ENCODE measurements at regions not wholly inside any gene's neighbourhood (a gene's known extent, or its start where the extent isn't known, plus 50 kb on each side); places are given as distances from the start of the nearest gene placed in this dataset.

DNA sequence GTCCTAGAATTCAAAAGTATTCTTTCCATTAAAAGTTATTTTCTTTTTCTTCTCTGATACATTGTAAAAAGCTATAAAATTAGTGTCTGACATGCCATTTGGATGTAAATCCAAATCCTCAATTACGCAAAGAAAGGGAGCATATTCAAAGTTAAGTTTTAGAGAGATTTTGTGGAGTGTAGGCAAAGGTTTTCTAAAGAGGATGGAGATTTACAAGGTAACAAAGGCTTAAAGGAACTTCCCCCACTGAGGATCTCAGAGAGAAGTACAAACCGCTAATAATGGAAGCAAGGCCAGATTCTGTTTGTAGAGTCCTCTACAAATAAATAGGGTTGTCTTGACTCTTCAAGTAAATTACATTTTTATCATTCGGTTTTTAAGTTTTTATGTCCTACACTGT lies 91.0 kb upstream of the MAPK10 start:
- CTCF ChIA-PET = no interaction called here
- peaks cover 14% of the 10 kb centered on the region for H3F3A ChIP-seq (ENCODE audit: insufficient read depth, low read depth)
- no peaks in the 10 kb centered on the region for H3K27me3 ChIP-seq (ENCODE audit: insufficient read depth, low read depth)
- no peaks in the 10 kb centered on the region for H3K79me2 ChIP-seq (ENCODE audit: low read depth)
- peaks cover 42% of the 10 kb centered on the region for H3K4me1 ChIP-seq (replicated peaks; ENCODE audit: insufficient read depth)
- TF ChIP-seq CTCF (conservative IDR thresholded peaks at IDR 0.05) (no peak), EZH2 (IDR thresholded peaks at IDR 0.05; ENCODE audit: low read depth) (no peak)
- DNase-seq = no peak
- H3K4me3 ChIP-seq = no peak overlapping the region
- H3K36me3 ChIP-seq (ENCODE audit: low read depth) = no peaks in the 10 kb centered on the region
- H3K9me2 ChIP-seq (ENCODE audit: insufficient read depth) = no peaks in the 10 kb centered on the region
- no peak overlapping the region for H2AFZ ChIP-seq
- no peaks in the 10 kb centered on the region for H3K9me3 ChIP-seq (ENCODE audit: insufficient read depth, low read depth)
- BruUV-seq (replicated peaks) = no TSS peak
- peak overlapping the region; percentile 78; the same call in 1 of the 2 replicates for H3K27ac ChIP-seq
- POLR2A ChIA-PET (ENCODE audit: unreplicated experiment) = no interaction called here
- no peaks in the 10 kb centered on the region for H4K20me1 ChIP-seq (ENCODE audit: insufficient read depth)
- intact Hi-C loops (cut with micrococcal nuclease; ENCODE audit: unreplicated experiment) = no loop called here
- peak overlapping the region; percentile 75 for H3K4me2 ChIP-seq

DNA sequence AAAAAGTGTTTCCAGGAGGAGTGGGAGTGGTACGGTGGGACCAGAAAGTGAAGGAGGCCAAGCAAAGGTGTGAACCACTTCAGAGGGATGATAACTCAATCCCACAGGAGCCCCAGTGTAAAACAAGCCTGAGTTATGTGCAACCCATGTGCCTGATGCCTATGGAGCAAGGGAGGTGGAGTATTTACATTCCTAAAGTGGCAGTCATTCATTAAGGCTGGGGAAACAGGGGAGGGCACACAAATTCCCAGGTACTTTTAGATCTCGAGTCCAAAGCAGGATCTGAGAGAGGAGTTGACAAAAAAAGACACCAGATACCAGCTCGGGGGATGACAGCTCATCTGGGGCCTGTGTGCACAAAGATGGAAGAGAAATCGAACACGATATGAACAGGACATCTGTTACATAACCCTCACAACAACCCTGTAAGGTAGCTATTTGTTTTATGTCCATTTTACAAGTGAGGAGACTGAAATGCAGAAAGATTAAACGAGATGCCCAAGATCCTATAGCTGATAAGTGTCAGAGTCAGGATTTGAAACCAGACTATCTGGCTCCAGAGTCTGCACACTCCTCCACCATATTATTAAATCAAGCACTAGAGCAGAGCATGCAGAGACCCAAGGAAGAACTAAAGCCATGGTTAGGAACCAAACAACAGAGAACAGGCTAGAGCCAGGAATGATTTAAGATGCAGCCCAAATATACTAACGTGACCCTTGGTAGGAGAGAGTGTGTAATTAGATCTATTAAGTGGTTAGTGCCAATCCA lies 91.9 kb upstream of the MAPK10 start:
- Histone ChIP-seq H3K4me2 (peak overlapping the region; percentile 75), H3K4me1 (replicated peaks; ENCODE audit: insufficient read depth) (peaks cover 42% of the 10 kb centered on the region), H3K27me3 (ENCODE audit: insufficient read depth, low read depth) (no peaks in the 10 kb centered on the region), H3K27ac (peak overlapping the region; percentile 78), H3K79me2 (ENCODE audit: low read depth) (no peaks in the 10 kb centered on the region), H3K36me3 (ENCODE audit: low read depth) (no peaks in the 10 kb centered on the region), H3K9me2 (ENCODE audit: insufficient read depth) (no peaks in the 10 kb centered on the region), H3K4me3 (peak overlapping the region; percentile 42; the same call in 1 of the 2 replicates), H2AFZ (peak overlapping the region; percentile 64), H3F3A (ENCODE audit: insufficient read depth, low read depth) (peaks cover 14% of the 10 kb centered on the region), H3K9me3 (ENCODE audit: insufficient read depth, low read depth) (no peaks in the 10 kb centered on the region), H4K20me1 (ENCODE audit: insufficient read depth) (no peaks in the 10 kb centered on the region)
- TSS peak; percentile 21 for BruUV-seq (replicated peaks)
- CTCF ChIA-PET = no interaction called here
- intact Hi-C loops (cut with micrococcal nuclease; ENCODE audit: unreplicated experiment) = no loop called here
- POLR2A ChIA-PET (ENCODE audit: unreplicated experiment) = interaction anchor here (0.5 kb wide), 1 partner anchor 9 kb away, joined by 3 read pairs; no protein-coding TSS in a partner anchor
- TF ChIP-seq CTCF (conservative IDR thresholded peaks at IDR 0.05) (no peak), EZH2 (IDR thresholded peaks at IDR 0.05; ENCODE audit: low read depth) (no peak)
- DNase-seq = peak; percentile 39 to 87

- Histone ChIP-seq H3K9me3 (ENCODE audit: insufficient read depth, low read depth) (no peaks in the 10 kb centered on the region), H3F3A (ENCODE audit: insufficient read depth, low read depth) (peaks cover 14% of the 10 kb centered on the region), H3K27me3 (ENCODE audit: insufficient read depth, low read depth) (no peaks in the 10 kb centered on the region), H3K9me2 (ENCODE audit: insufficient read depth) (no peaks in the 10 kb centered on the region), H4K20me1 (ENCODE audit: insufficient read depth) (no peaks in the 10 kb centered on the region), H3K36me3 (ENCODE audit: low read depth) (no peaks in the 10 kb centered on the region), H2AFZ (no peak overlapping the region; the same call in 1 of the 2 replicates), H3K4me3 (peak overlapping the region; percentile 42; the same call in 1 of the 2 replicates), H3K4me1 (replicated peaks; ENCODE audit: insufficient read depth) (peaks cover 42% of the 10 kb centered on the region), H3K79me2 (ENCODE audit: low read depth) (no peaks in the 10 kb centered on the region), H3K27ac (peak overlapping the region; percentile 78), H3K4me2 (peak overlapping the region; percentile 75)
- TF ChIP-seq EZH2 (IDR thresholded peaks at IDR 0.05; ENCODE audit: low read depth) = no peak
- POLR2A ChIA-PET (ENCODE audit: unreplicated experiment) = interaction anchor here (0.5 kb wide), 1 partner anchor 10 kb away, joined by 3 read pairs; no protein-coding TSS in a partner anchor
- CTCF ChIA-PET = no interaction called here
- no TSS peak for BruUV-seq (replicated peaks)
- intact Hi-C loops (cut with micrococcal nuclease; ENCODE audit: unreplicated experiment) = no loop called here
- DNase-seq = no peak
Measured at GRCh38 chr4:86452422-86452891, 92.6 kb upstream of the MAPK10 start.
